Smooth muscle cell (in vitro differentiated cells): ENCODE measurements at regions not wholly inside any gene's neighbourhood (a gene's known extent, or its start where the extent isn't known, plus 50 kb on each side); places are given as distances from the start of the nearest gene placed in this dataset.

ENCODE experiments used
- DNase-seq: peaks from one replicate; lab custom pipeline; 2025; ENCODE audit not compliant: unreplicated experiment; lab: John Stamatoyannopoulos, UW
- H2AFZ ChIP-seq: fragments of 200-600 bp; sonication (generic); 2 replicates; pipeline ENCODE4 v1.6.0; 2016; ENCODE audit warnings: antibody characterized with exemption, low read depth, mild to moderate bottlenecking
- H3F3A ChIP-seq: fragments of 200-600 bp; sonication (generic); 2 replicates; pipeline ENCODE4 v1.6.0; 2017; ENCODE audit warnings: antibody characterized with exemption, low read depth
- H3K27ac ChIP-seq: fragments of 200-600 bp; sonication (generic); 2 replicates; pipeline ENCODE4 v1.5.1; 2016; ENCODE audit warnings: low read depth, mild to moderate bottlenecking
- H3K27me3 ChIP-seq: fragments of 200-600 bp; sonication (generic); 2 replicates; pipeline ENCODE4 v1.6.1; 2016; ENCODE audit warnings: low read depth, mild to moderate bottlenecking
- H3K36me3 ChIP-seq: fragments of 200-600 bp; sonication (generic); 2 replicates; pipeline ENCODE4 v1.5.1; 2016; ENCODE audit warnings: low read depth
- H3K4me1 ChIP-seq: fragments of 200-600 bp; sonication (generic); 2 replicates; pipeline ENCODE4 v1.5.1; 2016; ENCODE audit warnings: low read depth
- H3K4me2 ChIP-seq: fragments of 200-600 bp; sonication (generic); 2 replicates; pipeline ENCODE4 v1.6.0; 2016; ENCODE audit warnings: mild to moderate bottlenecking
- H3K4me3 ChIP-seq: fragments of 200-600 bp; sonication (generic); 2 replicates; pipeline ENCODE4 v1.5.1; 2016; ENCODE audit warnings: mild to moderate bottlenecking
- H3K79me2 ChIP-seq: fragments of 200-600 bp; sonication (generic); 2 replicates; pipeline ENCODE4 v1.6.0; 2016; ENCODE audit warnings: low read depth, mild to moderate bottlenecking
- H3K9ac ChIP-seq: fragments of 200-600 bp; sonication (generic); 2 replicates; pipeline ENCODE4 v1.6.0; 2016; ENCODE audit warnings: low read depth
- H3K9me3 ChIP-seq: fragments of 200-600 bp; sonication (generic); replicated peaks from 2 replicates; pipeline ENCODE4 v1.5.1; 2016; ENCODE audit warnings: low read depth
- H4K20me1 ChIP-seq: fragments of 200-600 bp; sonication (generic); 2 replicates; pipeline ENCODE4 v1.6.0; 2016; ENCODE audit warnings: low read depth
- CTCF ChIP-seq: fragments of 200-600 bp; sonication (generic); IDR thresholded peaks from 2 replicates; pipeline ENCODE4 v1.5.1; 2017; ENCODE audit warnings: borderline replicate concordance, mild to moderate bottlenecking, antibody characterized with exemption; ENCODE audit not compliant: insufficient read depth, poor library complexity, severe bottlenecking
- WGBS: methylation state at CpG from one replicate; pipeline ENCODE4 v1.1.7; 2016; ENCODE audit warnings: low lambda C conversion rate; 5-methylcytosine and 5-hydroxymethylcytosine counted together

GRCh38 chr11:104408630-104409029 lies 244.7 kb upstream of the PDGFD start:
- no peaks in the 10 kb centered on the region for H3K9me3 ChIP-seq
- DNase-seq = no peak
- H3K4me3 ChIP-seq = no peak overlapping the region
- H2AFZ ChIP-seq = no peak overlapping the region
- H3K27me3 ChIP-seq = no peaks in the 10 kb centered on the region
- H3K4me1 ChIP-seq = peaks cover 4% of the 10 kb centered on the region
- no peak overlapping the region for H3K27ac ChIP-seq
- WGBS = 76% methylated on average over 1 of the region's 1 CpG
- no peak overlapping the region for H3K4me2 ChIP-seq
- H3K9ac ChIP-seq = no peak overlapping the region
- TF ChIP-seq CTCF = no peak
- no peaks in the 10 kb centered on the region for H3F3A ChIP-seq
- H3K79me2 ChIP-seq = no peaks in the 10 kb centered on the region
- H4K20me1 ChIP-seq = no peaks in the 10 kb centered on the region
- no peaks in the 10 kb centered on the region for H3K36me3 ChIP-seq

- H3F3A ChIP-seq = no peaks in the 10 kb centered on the region
- DNase-seq = no peak
- H3K4me2 ChIP-seq = no peak overlapping the region
- no peaks in the 10 kb centered on the region for H3K36me3 ChIP-seq
- H3K27me3 ChIP-seq = no peaks in the 10 kb centered on the region
- H3K9me3 ChIP-seq = no peaks in the 10 kb centered on the region
- no peak for TF ChIP-seq CTCF
- H3K79me2 ChIP-seq = no peaks in the 10 kb centered on the region
- no peak overlapping the region for H3K9ac ChIP-seq
- peaks cover 16% of the 10 kb centered on the region for H3K4me1 ChIP-seq
- no peak overlapping the region for H3K27ac ChIP-seq
- no peak overlapping the region for H2AFZ ChIP-seq
- no peak overlapping the region for H3K4me3 ChIP-seq
- no peaks in the 10 kb centered on the region for H4K20me1 ChIP-seq
- 97% methylated on average over 1 of the region's 1 CpG for WGBS
Measured at GRCh38 chr11:104405277-104405676, 241.3 kb upstream of the PDGFD start.

- Histone ChIP-seq H3K79me2 (no peaks in the 10 kb centered on the region), H3K4me2 (no peak overlapping the region), H3K27me3 (no peaks in the 10 kb centered on the region), H2AFZ (no peak overlapping the region), H3K4me1 (peaks cover 16% of the 10 kb centered on the region), H4K20me1 (no peaks in the 10 kb centered on the region), H3K9me3 (no peaks in the 10 kb centered on the region), H3K27ac (no peak overlapping the region), H3F3A (no peaks in the 10 kb centered on the region), H3K36me3 (no peaks in the 10 kb centered on the region), H3K9ac (no peak overlapping the region), H3K4me3 (no peak overlapping the region)
- WGBS = 64% methylated on average over 3 of the region's 3 CpGs
- TF ChIP-seq CTCF = no peak
- no peak for DNase-seq
Measured at GRCh38 chr11:104404231-104405175, 240.6 kb upstream of the PDGFD start.
